ENCODE measurements at regions not wholly inside any gene's neighbourhood (a gene's known extent, or its start where the extent isn't known, plus 50 kb on each side); places are given as distances from the start of the nearest gene placed in this dataset.
"Not testable (repeated sequence)": the region's sequence is repeated elsewhere in the genome, so short reads cannot be mapped to it uniquely, and the experiment has no call there.

DNA sequence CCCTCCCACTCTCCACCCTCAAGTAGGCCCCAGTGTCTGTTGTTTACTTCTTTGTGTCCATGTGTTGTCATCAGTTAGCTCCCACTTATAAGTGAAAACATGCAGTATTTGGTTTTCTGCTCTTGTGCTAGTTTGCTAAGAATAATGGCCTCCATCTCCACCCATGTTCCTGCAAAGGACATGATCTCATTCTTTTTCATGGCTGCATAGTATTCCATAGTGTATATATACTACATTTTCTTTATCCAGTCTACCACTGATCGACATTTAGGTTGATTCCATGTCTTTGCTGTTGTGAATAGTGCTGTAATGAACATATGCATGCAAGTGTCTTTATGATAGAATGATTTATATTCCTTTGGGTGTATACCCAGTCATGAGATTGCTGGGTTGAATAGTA lies 116.0 kb downstream of the TDRD15 start:
- not testable (repeated sequence) for H3K27ac Mint-ChIP-seq; ATAC-seq; DNase-seq (ENCODE audit: low spot score in 2 of 2); H3K36me3 Mint-ChIP-seq; H3K4me1 Mint-ChIP-seq; H3K4me3 Mint-ChIP-seq
- H3K9me3 Mint-ChIP-seq, result peaks cover 14% of the 10 kb centered on the region

DNA sequence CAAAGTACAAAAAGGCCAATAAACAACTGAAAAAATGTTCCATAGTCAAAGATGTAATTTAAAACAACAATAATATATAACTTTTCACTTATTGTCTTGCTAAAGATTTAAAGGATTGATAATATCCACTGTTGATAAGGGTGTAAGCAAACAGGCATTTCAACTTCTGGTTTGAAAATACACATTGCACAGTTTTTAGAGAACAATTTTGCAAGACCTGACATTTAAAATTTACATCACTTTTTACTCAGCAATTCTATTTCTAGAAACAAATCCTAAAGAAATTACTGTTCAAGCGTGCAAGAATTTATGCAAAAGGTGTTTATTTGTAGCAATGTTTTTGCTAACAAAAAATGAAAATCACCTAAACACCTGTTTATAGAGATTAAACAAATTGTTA lies 120.4 kb downstream of the TDRD15 start:
- Mint-ChIP-seq H3K9me3 (peaks cover 18% of the 10 kb centered on the region), H3K36me3 (no peaks in the 10 kb centered on the region), H3K27ac (no peak overlapping the region), H3K4me1 (no peaks in the 10 kb centered on the region), H3K4me3 (no peak overlapping the region)
- DNase-seq (ENCODE audit: low spot score in 2 of 2) (no peak), ATAC-seq (no peak)

DNA sequence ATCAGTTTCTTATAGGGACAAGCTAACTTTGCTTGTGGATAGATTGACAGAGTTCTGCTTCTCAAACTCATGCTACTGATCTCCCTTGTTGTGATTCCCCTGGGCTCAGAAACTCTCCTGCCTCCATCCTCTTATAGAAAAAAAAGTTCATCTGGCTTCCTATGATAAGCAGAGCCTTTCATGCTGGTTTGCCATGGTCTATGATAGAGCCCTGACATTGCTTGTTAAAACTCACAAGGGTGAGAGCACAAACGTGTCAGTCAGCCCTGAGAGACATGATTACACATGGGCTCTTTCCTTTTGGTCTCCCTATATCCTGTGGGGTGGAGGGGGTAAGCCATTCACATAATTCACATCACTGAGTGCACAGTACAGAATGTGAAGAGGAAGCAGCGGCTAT lies 121.8 kb downstream of the TDRD15 start:
- Mint-ChIP-seq H3K4me1 (no peaks in the 10 kb centered on the region), H3K36me3 (no peaks in the 10 kb centered on the region), H3K9me3 (peaks cover 15% of the 10 kb centered on the region), H3K27ac (no peak overlapping the region), H3K4me3 (no peak overlapping the region)
- DNase-seq (ENCODE audit: low spot score in 2 of 2) (no peak), ATAC-seq (no peak)

DNA sequence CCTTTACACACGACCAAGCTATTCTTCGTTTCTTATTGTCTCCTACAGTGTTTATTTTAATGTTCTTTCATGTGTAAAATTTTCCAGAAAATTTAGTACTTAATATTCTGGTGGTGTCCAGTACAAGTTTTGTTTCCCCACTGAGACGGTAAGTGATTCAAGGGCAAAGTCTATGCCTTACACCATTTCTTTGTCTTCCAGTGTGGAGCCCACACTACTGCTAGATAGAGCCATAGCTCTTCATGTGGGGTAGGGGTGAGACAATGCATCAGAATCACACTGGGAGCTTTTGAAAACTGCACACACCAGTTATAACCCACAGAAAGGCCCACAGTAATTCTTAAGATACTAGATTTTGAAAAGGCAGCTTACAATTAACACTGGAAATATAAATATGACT lies 125.6 kb downstream of the TDRD15 start:
- Mint-ChIP-seq H3K27ac (no peak overlapping the region), H3K4me3 (no peak overlapping the region), H3K9me3 (peaks cover 3% of the 10 kb centered on the region), H3K4me1 (no peaks in the 10 kb centered on the region), H3K36me3 (no peaks in the 10 kb centered on the region)
- ATAC-seq (no peak), DNase-seq (ENCODE audit: low spot score in 2 of 2) (no peak)

DNA sequence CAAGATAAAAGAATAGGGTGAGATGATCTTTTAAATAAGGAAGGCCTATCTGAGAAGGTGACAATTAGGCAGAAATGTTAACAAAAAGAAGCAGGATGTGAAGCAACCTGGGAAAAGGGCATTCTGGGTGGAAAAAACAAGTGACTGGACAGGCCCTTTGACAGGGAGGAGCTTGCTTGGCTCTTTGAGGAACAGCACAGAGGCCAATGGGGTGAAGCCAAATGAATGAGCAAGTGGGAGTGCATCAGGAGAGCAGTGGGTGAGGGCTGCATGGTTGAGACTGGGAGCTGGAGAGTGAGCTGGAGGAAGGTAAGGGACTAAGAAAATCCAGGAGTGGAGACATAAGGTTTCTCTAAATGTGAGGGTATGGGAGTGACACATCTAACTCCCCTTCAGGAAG lies 126.9 kb downstream of the TDRD15 start:
- Mint-ChIP-seq H3K4me3 (no peak overlapping the region), H3K27ac (no peak overlapping the region), H3K36me3 (no peaks in the 10 kb centered on the region), H3K4me1 (no peaks in the 10 kb centered on the region), H3K9me3 (peaks cover under 1% of the 10 kb centered on the region)
- DNase-seq (ENCODE audit: low spot score in 2 of 2), result peak in 1 of 2 donors; percentile 35
- ATAC-seq, result no peak

DNA sequence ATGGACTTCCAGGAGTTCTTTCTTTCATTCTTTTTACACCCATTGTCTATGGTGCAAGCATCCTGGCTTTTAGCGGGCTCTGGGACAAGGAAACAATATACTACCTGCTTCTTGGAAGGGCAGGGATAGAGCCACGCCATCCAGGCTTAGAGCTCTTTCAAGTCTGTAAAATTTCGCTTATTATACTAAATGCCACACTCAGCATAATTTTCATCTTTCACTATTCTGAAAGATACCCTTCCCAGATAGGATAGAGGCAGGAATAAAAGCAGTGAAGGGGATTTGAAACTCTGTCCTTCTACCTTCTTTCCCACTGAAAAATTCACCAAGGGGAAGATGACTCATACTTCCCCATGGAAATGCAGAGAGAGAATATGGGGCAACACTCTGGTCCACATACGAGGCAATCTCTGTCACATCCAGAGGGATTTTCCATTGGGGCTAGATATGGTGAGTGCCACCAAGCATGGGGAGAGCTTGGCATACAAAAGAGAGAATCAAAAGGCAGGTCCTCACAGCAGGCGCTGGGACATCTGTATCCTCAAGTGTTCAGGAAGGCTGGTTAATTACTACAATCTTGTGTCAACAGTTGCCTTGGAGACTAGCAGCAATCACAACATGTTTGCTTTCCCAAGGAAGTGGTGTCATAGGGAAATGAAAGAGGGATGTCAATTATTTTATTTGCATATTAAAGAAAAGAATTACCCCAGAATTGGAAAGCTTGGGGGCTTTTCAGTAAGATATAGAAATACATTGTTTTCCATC lies 127.6 kb downstream of the TDRD15 start:
- H3K4me3 Mint-ChIP-seq, result no peak overlapping the region
- H3K36me3 Mint-ChIP-seq, result no peaks in the 10 kb centered on the region
- no peak overlapping the region for H3K27ac Mint-ChIP-seq
- ATAC-seq, result no peak
- peak in 1 of 2 donors; percentile 7 for DNase-seq (ENCODE audit: low spot score in 2 of 2)
- no peaks in the 10 kb centered on the region for H3K4me1 Mint-ChIP-seq
- H3K9me3 Mint-ChIP-seq, result no peaks in the 10 kb centered on the region

DNA sequence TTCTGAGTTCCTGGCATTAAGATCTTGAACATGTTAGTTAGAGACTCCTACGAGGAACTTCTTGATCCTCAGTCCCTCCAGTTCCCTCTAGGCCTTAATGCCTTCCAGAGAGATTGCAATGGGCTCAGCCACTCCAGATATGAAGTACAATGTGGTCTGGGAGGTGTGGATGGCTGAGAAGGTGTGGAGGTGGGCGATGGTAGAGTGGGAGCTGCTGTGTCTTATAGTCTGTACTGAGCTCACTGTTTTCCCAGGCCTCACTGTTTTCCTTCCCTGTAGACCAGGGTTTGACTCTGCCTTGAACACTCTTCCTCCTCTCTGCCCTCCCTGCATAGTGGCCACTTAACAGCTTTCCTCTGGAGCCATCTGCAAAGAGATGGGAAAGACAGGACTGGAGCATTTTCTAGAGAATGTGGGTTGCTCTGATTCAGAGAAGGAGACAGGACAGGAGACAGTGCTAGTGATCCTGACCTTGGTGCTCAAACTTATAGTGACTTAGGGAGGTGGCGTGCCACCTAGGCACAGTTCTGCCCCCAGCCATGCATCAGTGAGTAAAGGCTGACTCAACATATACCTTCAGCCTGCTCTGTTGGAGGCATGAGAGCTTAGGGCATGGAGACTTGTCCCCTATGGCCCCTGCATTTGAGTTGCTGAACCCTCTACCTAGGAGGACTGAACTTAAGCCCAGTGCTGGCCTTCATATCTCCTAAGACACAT lies 129.7 kb downstream of the TDRD15 start:
- H3K27ac Mint-ChIP-seq, result no peak overlapping the region
- ATAC-seq, result peak; percentile 17

DNA sequence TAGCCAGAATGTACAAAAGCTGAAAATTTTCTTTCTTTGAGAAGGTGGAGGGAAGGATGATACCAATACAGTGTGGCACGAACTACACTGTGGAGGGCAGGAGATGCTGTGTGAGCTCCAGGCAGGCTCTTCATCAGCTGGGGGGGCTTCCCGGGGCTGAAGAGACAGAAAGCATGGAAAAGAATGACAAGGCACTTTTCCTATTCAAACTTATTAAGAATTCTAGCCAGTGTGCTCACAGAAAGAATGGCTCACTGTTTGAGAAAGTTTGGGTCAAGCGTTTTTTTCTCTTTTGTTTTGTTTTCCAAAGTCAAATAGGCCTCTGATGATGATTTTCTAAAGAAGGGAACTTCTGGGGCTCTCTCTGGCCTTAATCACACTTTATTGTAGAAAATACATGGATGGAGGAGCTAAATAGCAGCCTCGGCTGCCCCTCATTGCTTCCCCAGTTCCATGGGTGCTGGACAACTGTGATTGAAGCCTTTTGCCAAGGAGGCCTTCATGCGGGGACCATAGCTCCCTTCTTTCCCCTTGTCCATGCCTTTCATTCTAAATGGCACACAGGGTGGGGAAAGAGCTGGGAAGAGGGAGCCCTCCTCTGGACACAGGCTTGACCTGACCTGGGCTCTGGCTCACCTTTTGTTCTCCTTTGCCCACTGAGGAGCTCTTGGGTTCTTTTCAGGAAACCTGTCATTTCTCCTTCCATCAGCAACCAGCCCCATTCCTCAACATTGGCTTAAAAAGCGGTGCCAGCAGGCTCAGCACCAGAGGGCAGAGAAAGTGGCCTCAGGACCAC lies 130.6 kb downstream of the TDRD15 start:
- ATAC-seq (no peak), DNase-seq (ENCODE audit: low spot score in 2 of 2) (no peak)
- Mint-ChIP-seq H3K36me3 (no peaks in the 10 kb centered on the region), H3K27ac (no peak overlapping the region), H3K9me3 (no peaks in the 10 kb centered on the region), H3K4me1 (no peaks in the 10 kb centered on the region), H3K4me3 (no peak overlapping the region)

More for the DNA sequence above, 129.7 kb downstream of the TDRD15 start:
- no peaks in the 10 kb centered on the region for H3K9me3 Mint-ChIP-seq
- H3K4me1 Mint-ChIP-seq, result no peaks in the 10 kb centered on the region
- H3K4me3 Mint-ChIP-seq, result no peak overlapping the region
- DNase-seq (ENCODE audit: low spot score in 2 of 2), result no peak
- no peaks in the 10 kb centered on the region for H3K36me3 Mint-ChIP-seq

DNA sequence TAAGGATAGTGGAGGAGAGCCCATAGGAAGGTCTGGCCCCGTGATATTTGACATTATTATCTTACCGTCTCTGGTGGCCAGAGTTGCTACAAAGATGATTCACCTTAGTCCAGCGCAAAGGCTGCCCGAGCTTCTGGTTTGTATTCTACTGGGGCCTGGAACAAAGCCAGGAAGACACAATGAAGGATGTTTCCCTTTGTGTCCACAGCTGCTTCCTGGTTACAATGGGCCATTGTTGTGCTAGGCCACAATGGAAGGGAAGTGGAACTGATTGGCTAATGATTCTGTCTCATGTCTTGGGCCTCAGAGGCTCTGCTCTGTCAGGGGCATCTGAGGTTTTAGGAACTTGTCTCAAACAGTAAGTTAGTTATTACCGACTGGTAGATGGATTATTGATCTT lies 132.2 kb downstream of the TDRD15 start:
- H3K4me1 Mint-ChIP-seq, result no peaks in the 10 kb centered on the region
- no peak for DNase-seq (ENCODE audit: low spot score in 2 of 2)
- no peak overlapping the region for H3K27ac Mint-ChIP-seq

DNA sequence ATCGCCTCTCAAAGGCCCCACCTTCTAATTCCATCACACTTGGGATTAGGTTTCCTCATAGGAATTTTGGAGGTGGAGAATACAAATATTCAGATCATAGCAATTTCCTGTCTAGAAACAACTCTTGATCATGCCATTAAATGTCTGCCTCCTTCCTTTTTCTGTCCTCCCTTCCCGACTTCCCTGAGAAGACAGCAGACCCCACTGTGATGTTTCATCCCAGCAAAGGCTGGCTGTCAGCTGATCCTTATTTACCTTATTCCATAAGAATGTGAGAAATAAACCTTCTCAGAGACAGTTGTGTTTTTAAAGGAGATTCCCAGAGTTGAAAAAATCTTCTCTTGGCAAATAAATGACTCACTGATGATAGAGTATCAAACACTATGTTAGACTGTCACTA lies 133.9 kb downstream of the TDRD15 start:
- Mint-ChIP-seq H3K9me3 (no peaks in the 10 kb centered on the region), H3K4me3 (no peak overlapping the region), H3K36me3 (no peaks in the 10 kb centered on the region), H3K4me1 (no peaks in the 10 kb centered on the region), H3K27ac (no peak overlapping the region)
- ATAC-seq (no peak), DNase-seq (ENCODE audit: low spot score in 2 of 2) (no peak)

More for the DNA sequence above, 132.2 kb downstream of the TDRD15 start:
- no peak for ATAC-seq
- H3K36me3 Mint-ChIP-seq, result no peaks in the 10 kb centered on the region
- no peaks in the 10 kb centered on the region for H3K9me3 Mint-ChIP-seq
- H3K4me3 Mint-ChIP-seq, result no peak overlapping the region

DNA sequence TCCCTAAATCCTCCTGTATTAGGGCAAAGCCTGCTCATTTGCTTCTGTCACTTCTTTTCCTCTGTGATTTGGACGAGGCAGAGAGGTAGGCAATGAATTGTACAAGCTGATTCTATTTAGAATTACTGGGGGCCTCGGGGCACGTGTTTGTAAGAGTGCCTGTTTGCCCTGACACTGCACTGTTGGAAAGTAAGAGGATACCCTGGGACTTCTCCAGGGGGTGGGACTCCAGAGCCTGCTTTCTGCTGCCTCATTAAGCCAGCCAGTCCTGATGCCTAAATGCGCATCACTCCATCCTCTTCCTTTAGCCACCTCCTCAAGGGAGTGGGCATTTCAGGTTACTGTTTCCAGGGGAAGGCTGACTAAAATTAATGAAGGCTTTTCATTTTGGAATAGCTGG lies 134.3 kb downstream of the TDRD15 start:
- Mint-ChIP-seq H3K4me3 (no peak overlapping the region), H3K9me3 (no peaks in the 10 kb centered on the region)
- ATAC-seq, result no peak

DNA sequence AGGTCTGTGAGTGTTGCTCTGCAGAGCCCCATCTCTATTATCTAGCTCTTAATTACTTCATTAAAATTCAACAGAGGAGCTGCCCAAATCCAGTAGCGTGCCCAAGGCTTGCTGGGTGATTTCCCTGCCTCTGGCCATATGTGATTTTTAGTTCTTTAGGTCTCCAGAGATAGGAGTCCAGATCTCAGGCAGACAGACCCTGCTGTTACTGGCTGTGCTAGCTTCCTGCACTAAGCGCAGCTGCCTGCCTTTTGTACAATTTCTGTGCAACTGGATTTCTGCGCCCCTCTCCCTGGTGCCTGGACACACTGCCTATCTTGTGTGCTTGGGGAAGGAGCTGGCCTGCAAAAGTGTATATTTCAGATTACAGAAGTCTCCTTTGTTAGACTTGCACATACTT lies 136.5 kb downstream of the TDRD15 start:
- ATAC-seq (no peak), DNase-seq (ENCODE audit: low spot score in 2 of 2) (no peak)
- Mint-ChIP-seq H3K4me1 (no peaks in the 10 kb centered on the region), H3K9me3 (peaks cover 3% of the 10 kb centered on the region), H3K36me3 (no peaks in the 10 kb centered on the region), H3K27ac (no peak overlapping the region), H3K4me3 (no peak overlapping the region)

More for the DNA sequence above, 134.3 kb downstream of the TDRD15 start:
- H3K27ac Mint-ChIP-seq, result no peak overlapping the region
- DNase-seq (ENCODE audit: low spot score in 2 of 2), result no peak
- H3K36me3 Mint-ChIP-seq, result no peaks in the 10 kb centered on the region
- H3K4me1 Mint-ChIP-seq, result no peaks in the 10 kb centered on the region

DNA sequence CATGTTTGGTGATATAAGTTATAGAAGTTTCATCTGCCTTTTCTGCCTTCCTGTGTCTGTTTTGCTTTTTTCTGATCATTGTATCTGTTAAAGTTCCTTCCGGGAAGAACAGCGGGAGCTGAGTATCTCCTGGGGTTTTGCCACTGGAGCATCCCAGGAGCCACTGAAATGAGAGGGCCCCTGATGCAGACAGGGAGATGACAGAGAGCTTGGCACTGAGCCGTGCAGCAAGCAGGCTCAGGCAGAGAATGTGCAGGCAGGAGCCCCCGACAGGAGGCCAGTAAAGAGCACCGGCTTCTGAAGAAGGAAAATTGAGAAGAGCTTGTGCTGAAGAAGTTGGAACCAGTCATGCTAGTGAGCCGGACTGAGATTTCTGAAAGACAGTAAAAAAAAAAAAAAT lies 137.8 kb downstream of the TDRD15 start:
- DNase-seq (ENCODE audit: low spot score in 2 of 2), result no peak
- ATAC-seq, result no peak
- Mint-ChIP-seq H3K27ac (no peak overlapping the region), H3K4me3 (no peak overlapping the region), H3K4me1 (no peaks in the 10 kb centered on the region), H3K36me3 (no peaks in the 10 kb centered on the region), H3K9me3 (peaks cover 3% of the 10 kb centered on the region)

DNA sequence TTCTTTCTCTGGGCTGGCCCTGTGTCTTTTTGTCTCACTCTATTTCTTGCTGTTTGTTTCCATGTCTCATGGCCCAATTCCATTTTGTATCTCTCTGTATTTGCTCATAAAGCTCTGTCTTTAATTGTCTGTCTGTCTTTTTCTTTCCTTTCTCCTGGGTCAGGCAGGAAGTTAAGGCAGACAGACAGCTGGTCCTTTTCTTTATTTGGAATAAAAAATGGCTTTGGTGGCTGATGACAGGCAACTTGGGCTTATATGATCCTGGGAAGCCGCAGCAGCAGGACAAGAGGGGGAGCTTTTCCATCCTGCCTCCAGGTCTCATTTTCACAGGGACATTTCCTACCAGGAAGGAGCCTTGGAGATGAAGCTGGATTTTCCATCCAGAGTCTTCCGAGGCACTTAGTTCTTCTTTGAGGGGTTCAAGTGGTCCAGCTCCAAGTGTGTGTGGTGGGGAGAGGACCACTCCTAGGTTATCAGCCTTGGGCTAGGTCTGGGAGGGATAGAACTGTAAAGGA lies 138.7 kb downstream of the TDRD15 start:
- H3K36me3 Mint-ChIP-seq, result no peaks in the 10 kb centered on the region
- H3K4me3 Mint-ChIP-seq, result no peak overlapping the region
- ATAC-seq (no peak), DNase-seq (ENCODE audit: low spot score in 2 of 2) (no peak)
- H3K4me1 Mint-ChIP-seq, result no peaks in the 10 kb centered on the region
- H3K27ac Mint-ChIP-seq, result no peak overlapping the region
- peaks cover 3% of the 10 kb centered on the region for H3K9me3 Mint-ChIP-seq

DNA sequence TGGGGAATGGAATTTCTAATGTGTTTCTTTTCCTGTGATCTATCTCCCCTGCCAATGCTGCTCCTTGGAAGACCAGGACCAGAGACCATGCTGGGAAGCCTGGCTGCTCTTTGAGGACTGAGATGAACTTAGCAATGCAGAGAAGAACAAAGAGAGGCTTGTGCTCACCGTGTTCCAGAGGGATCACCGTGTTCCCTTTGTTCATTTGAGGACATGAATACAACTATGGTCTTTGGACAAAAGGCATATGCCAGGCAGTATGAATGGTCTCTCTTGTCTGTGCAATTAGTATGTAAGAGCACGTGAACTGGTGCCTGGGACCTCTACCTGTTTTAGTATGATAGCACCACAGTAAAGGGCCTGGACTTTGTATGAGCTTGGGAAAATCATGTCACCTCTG lies 139.9 kb downstream of the TDRD15 start:
- H3K9me3 Mint-ChIP-seq, result peaks cover 3% of the 10 kb centered on the region

More for the DNA sequence above, 139.9 kb downstream of the TDRD15 start:
- H3K4me1 Mint-ChIP-seq, result no peaks in the 10 kb centered on the region
- H3K4me3 Mint-ChIP-seq, result no peak overlapping the region
- no peaks in the 10 kb centered on the region for H3K36me3 Mint-ChIP-seq
- DNase-seq (ENCODE audit: low spot score in 2 of 2) (no peak), ATAC-seq (no peak)
- H3K27ac Mint-ChIP-seq, result no peak overlapping the region
